Panc1 (cell line): ENCODE measurements at regions not wholly inside any gene's neighbourhood (a gene's known extent, or its start where the extent isn't known, plus 50 kb on each side); places are given as distances from the start of the nearest gene placed in this dataset.

Source experiments
- ATAC-seq: fragments of 200-7000 bp; cut with Tn5 transposase; 2 replicates; pipeline ENCODE4 v1.9.1; 2020; ENCODE audit warnings: mild to moderate bottlenecking, moderate library complexity
- BruUV-seq: library from RNA; stranded (reverse); fragments of 400-500 nt; replicated peaks from 2 replicates; lab custom pipeline; 2021; lab: Mats Ljungman, UMichigan
- CTCF ChIA-PET: fragments of 300-600 bp; sonication (Branson Sonifier 250); formaldehyde crosslinking; loops from one replicate; lab custom pipeline; 2022; ENCODE audit warnings: antibody characterized with exemption; lab: Charles Lee
- POLR2A ChIA-PET: fragments of 300-600 bp; sonication (Branson Sonifier 250); formaldehyde crosslinking; loops from one replicate; lab custom pipeline; 2022; ENCODE audit warnings: antibody characterized with exemption; lab: Charles Lee
- DNase-seq: peaks from one replicate; pipeline ENCODE4 v3.0.0-alpha.2; 2010; ENCODE audit warnings: low read depth, low spot score
- H3K27ac ChIP-seq: 2 replicates; pipeline ENCODE4 v1.5.1; 2011; ENCODE audit warnings: mild to moderate bottlenecking, low read length, inconsistent platforms
- H3K27me3 ChIP-seq: fragments of 200-500 bp; sonication (Bioruptor generic); 2 replicates; pipeline ENCODE4 v1.6.0; 2014; ENCODE audit warnings: low read length, inconsistent platforms; ENCODE audit not compliant: control insufficient read depth, insufficient read depth
- H3K36me3 ChIP-seq: fragments of 200-500 bp; sonication (Bioruptor generic); 2 replicates; pipeline ENCODE4 v1.5.1; 2014; ENCODE audit warnings: inconsistent platforms, mild to moderate bottlenecking, low read length, moderate library complexity; ENCODE audit not compliant: control insufficient read depth, insufficient read depth
- H3K4me1 ChIP-seq: 2 replicates; pipeline ENCODE4 v1.5.1; 2011; ENCODE audit warnings: inconsistent platforms, mild to moderate bottlenecking, low read length, moderate library complexity; ENCODE audit not compliant: control insufficient read depth, insufficient read depth
- H3K4me3 ChIP-seq, 2 experiments: 2 replicates each; pipeline ENCODE4 v1.5.1; 2011 to 2012; ENCODE audit warnings: low read depth in 2 of 2, low read length in 2 of 2, mild to moderate bottlenecking in 2 of 2, inconsistent platforms in 1 of 2, moderate library complexity in 1 of 2
- H3K9me3 ChIP-seq: fragments of 200-500 bp; sonication (Bioruptor generic); 2 replicates; pipeline ENCODE4 v1.5.1; 2014; ENCODE audit warnings: low read depth, mild to moderate bottlenecking, inconsistent platforms, low read length, moderate library complexity; ENCODE audit not compliant: control insufficient read depth, insufficient read depth
- POLR2AphosphoS5 ChIP-seq: IDR thresholded peaks from 2 replicates; pipeline ENCODE4 v1.6.1; 2012; ENCODE audit warnings: mild to moderate bottlenecking, low read depth, low read length, moderate library complexity
- SIN3A ChIP-seq: IDR thresholded peaks from 2 replicates; pipeline ENCODE4 v1.6.1; 2012; ENCODE audit warnings: low read depth, mild to moderate bottlenecking, low read length, moderate library complexity, borderline replicate concordance; ENCODE audit not compliant: insufficient read depth
- TCF7L2 ChIP-seq: IDR thresholded peaks from 2 replicates; pipeline ENCODE4 v1.6.1; 2011; ENCODE audit warnings: mild to moderate bottlenecking, low read depth, low read length, inconsistent platforms
- in situ Hi-C: cut with HindIII; loops from 2 replicates; pipeline ENCODE4 v1.10.0; 2016; ENCODE audit warnings: low sequenced_read_pairs, low pct_unique_long_range_greater_than_20kb
- intact Hi-C: fragments of 100-400 bp; cut with micrococcal nuclease; formaldehyde crosslinking; loops from one replicate; pipeline ENCODE4 v1.10.0; 2022; ENCODE audit not compliant: unreplicated experiment
- TF ChIP-seq, protein P1 (sequence below): fragments of 450-650 bp; IDR thresholded peaks from 2 replicates; pipeline ENCODE4 v1.5.1; 2017; ENCODE audit warnings: mild to moderate bottlenecking
- TF ChIP-seq, protein P2 (sequence below), 2 experiments: IDR thresholded peaks; 2 replicates each; pipeline ENCODE4 v1.6.1; 2011 to 2012; ENCODE audit warnings: low read depth in 2 of 2, control low read depth in 1 of 2, low read length in 1 of 2, mild to moderate bottlenecking in 1 of 2, moderate library complexity in 1 of 2; ENCODE audit not compliant: insufficient read depth in 1 of 2

DNA sequence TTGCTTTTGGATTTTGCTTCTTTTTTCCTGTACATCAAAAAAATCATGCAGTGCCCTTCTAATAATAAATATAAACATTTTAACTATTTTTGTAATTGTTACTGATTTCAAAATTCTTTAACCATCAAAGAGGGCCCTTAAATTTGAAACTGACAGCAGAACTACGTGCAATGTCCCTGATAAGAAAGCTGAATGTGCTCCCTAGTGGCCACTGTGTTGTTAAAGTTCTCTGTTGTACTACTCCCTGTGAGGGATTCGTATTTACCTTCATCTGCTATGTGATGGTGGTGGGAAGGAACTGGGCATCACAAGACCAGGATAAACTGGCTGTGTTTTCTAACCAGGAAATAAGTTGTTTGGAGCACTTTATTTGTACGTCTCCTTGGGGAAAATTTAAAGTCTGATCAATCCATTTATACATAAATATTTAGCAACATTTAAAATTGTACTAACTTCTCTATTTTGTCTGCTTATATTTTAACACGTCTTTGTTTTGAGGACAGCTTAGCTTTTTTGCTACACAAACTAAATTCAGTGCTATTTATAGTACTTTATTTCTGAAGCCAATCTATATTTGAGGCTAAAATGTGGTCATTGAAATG is 322.4 kb downstream of the HGF start:
- H3K4me3 ChIP-seq = no peak overlapping the region
- ATAC-seq (peak; percentile 100), DNase-seq (peak; percentile 75)
- H3K4me1 ChIP-seq = peaks cover 13% of the 10 kb centered on the region
- H3K27ac ChIP-seq = peak overlapping the region; percentile 61; the same call in 1 of the 2 replicates
- ChIA-PET CTCF (interaction anchor here (0.6 kb wide), 1 partner anchor 23 kb away, joined by 3 read pairs; no protein-coding TSS in a partner anchor), POLR2A (no interaction called here)
- no peaks in the 10 kb centered on the region for H3K27me3 ChIP-seq
- H3K9me3 ChIP-seq = peaks cover 6% of the 10 kb centered on the region; the same call in 1 of the 2 replicates
- in situ Hi-C loops = no loop called here
- no TSS peak for BruUV-seq
- no peaks in the 10 kb centered on the region for H3K36me3 ChIP-seq
- intact Hi-C loops = loop anchor here (5.0 kb wide), 1 partner anchor 530 kb away; the partner anchor contains the start of gene SEMA3C
- TF ChIP-seq, protein P1, sequence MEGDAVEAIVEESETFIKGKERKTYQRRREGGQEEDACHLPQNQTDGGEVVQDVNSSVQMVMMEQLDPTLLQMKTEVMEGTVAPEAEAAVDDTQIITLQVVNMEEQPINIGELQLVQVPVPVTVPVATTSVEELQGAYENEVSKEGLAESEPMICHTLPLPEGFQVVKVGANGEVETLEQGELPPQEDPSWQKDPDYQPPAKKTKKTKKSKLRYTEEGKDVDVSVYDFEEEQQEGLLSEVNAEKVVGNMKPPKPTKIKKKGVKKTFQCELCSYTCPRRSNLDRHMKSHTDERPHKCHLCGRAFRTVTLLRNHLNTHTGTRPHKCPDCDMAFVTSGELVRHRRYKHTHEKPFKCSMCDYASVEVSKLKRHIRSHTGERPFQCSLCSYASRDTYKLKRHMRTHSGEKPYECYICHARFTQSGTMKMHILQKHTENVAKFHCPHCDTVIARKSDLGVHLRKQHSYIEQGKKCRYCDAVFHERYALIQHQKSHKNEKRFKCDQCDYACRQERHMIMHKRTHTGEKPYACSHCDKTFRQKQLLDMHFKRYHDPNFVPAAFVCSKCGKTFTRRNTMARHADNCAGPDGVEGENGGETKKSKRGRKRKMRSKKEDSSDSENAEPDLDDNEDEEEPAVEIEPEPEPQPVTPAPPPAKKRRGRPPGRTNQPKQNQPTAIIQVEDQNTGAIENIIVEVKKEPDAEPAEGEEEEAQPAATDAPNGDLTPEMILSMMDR = peak; percentile 72
- TF ChIP-seq, protein P2, sequence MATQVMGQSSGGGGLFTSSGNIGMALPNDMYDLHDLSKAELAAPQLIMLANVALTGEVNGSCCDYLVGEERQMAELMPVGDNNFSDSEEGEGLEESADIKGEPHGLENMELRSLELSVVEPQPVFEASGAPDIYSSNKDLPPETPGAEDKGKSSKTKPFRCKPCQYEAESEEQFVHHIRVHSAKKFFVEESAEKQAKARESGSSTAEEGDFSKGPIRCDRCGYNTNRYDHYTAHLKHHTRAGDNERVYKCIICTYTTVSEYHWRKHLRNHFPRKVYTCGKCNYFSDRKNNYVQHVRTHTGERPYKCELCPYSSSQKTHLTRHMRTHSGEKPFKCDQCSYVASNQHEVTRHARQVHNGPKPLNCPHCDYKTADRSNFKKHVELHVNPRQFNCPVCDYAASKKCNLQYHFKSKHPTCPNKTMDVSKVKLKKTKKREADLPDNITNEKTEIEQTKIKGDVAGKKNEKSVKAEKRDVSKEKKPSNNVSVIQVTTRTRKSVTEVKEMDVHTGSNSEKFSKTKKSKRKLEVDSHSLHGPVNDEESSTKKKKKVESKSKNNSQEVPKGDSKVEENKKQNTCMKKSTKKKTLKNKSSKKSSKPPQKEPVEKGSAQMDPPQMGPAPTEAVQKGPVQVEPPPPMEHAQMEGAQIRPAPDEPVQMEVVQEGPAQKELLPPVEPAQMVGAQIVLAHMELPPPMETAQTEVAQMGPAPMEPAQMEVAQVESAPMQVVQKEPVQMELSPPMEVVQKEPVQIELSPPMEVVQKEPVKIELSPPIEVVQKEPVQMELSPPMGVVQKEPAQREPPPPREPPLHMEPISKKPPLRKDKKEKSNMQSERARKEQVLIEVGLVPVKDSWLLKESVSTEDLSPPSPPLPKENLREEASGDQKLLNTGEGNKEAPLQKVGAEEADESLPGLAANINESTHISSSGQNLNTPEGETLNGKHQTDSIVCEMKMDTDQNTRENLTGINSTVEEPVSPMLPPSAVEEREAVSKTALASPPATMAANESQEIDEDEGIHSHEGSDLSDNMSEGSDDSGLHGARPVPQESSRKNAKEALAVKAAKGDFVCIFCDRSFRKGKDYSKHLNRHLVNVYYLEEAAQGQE (IDR thresholded peaks at IDR 0.05; ENCODE audit: insufficient read depth in 1 of 2, low read depth in 2 of 2, low read length in 1 of 2) = no peak

DNA sequence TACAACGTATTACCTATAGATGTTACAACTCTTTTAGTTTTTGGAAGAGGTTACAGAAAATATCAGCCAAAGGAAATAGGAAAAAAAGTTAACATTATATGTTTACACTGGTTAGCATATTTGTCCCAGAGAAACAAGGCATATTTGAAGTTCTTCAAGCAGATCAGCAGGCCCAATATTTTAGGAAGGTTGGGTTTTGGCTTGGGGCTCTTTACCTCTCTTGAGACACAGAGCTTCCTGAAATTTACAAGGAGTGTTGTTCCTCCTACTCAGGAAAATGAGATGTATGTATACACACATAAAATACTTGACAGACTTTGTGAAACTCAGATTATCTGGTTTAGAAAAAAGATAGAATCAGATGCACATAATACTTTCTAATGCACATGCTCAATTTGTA is 323.6 kb downstream of the HGF start:
- intact Hi-C loops = loop anchor here (5.0 kb wide), 1 partner anchor 529 kb away; the partner anchor contains the start of gene SEMA3C
- peak overlapping the region; percentile 78 for H3K27ac ChIP-seq
- no TSS peak for BruUV-seq
- TF ChIP-seq SIN3A (no peak), POLR2AphosphoS5 (no peak), TCF7L2 (no peak)
- TF ChIP-seq, protein P1 = no peak
- TF ChIP-seq, protein P2 (IDR thresholded peaks at IDR 0.05; ENCODE audit: insufficient read depth in 1 of 2, low read depth in 2 of 2, low read length in 1 of 2) = no peak
- CTCF ChIA-PET = no interaction called here
- ATAC-seq = no peak
- in situ Hi-C loops = no loop called here
- POLR2A ChIA-PET = no interaction called here
- H3K4me1 ChIP-seq = peaks cover 13% of the 10 kb centered on the region
- H3K4me3 ChIP-seq = no peak overlapping the region
- no peak for DNase-seq
- H3K36me3 ChIP-seq = no peaks in the 10 kb centered on the region
- peaks cover 3% of the 10 kb centered on the region; the same call in 1 of the 2 replicates for H3K9me3 ChIP-seq
- no peaks in the 10 kb centered on the region for H3K27me3 ChIP-seq
